GM18520 (cell line): ENCODE measurements at regions not wholly inside any gene's neighbourhood (a gene's known extent, or its start where the extent isn't known, plus 50 kb on each side); places are given as distances from the start of the nearest gene placed in this dataset.

Experiments used
- ATAC-seq: cut with Tn5 transposase; IDR thresholded peaks from one replicate; pipeline ENCODE4 v1.9.1; 2021; ENCODE audit not compliant: unreplicated experiment

- no peak for ATAC-seq
These were observed 678.8 kb downstream of the INHBA start for GRCh38 chr7:41024126-41024525.

- ATAC-seq = no peak
These were observed 682.8 kb downstream of the INHBA start for GRCh38 chr7:41020056-41020455.

- no peak for ATAC-seq
These were observed 689.8 kb downstream of the INHBA start for GRCh38 chr7:41013117-41013516.

GRCh38 chr7:41012041-41012440 is 690.8 kb downstream of the INHBA start:
- ATAC-seq = no peak

GRCh38 chr7:41010967-41011366 is 691.9 kb downstream of the INHBA start:
- no peak for ATAC-seq

- ATAC-seq = no peak
These were observed 692.5 kb downstream of the INHBA start for GRCh38 chr7:41010418-41010817.

GRCh38 chr7:41007811-41008210 is 695.1 kb downstream of the INHBA start:
- no peak for ATAC-seq

GRCh38 chr7:41007351-41007751 is 695.5 kb downstream of the INHBA start:
- no peak for ATAC-seq

- no peak for ATAC-seq
These were observed 696.4 kb downstream of the INHBA start for GRCh38 chr7:41006306-41006995.

GRCh38 chr7:41005374-41005901 is 697.5 kb downstream of the INHBA start:
- no peak for ATAC-seq

- ATAC-seq = no peak
These were observed 698.9 kb downstream of the INHBA start for GRCh38 chr7:41003977-41004376.

GRCh38 chr7:41003611-41003940 is 699.3 kb downstream of the INHBA start:
- no peak for ATAC-seq

GRCh38 chr7:41002741-41003610 is 699.9 kb downstream of the INHBA start:
- ATAC-seq = peak; percentile 46

GRCh38 chr7:41000042-41000441 is 702.8 kb downstream of the INHBA start:
- no peak for ATAC-seq

- no peak for ATAC-seq
These were observed 706.6 kb downstream of the INHBA start for GRCh38 chr7:40996233-40996677.

- no peak for ATAC-seq
These were observed 712.0 kb downstream of the INHBA start for GRCh38 chr7:40990841-40991240.

GRCh38 chr7:40987571-40987970 is 715.3 kb downstream of the INHBA start:
- no peak for ATAC-seq

- ATAC-seq = no peak
These were observed 716.5 kb downstream of the INHBA start for GRCh38 chr7:40986351-40986873.

- no peak for ATAC-seq
These were observed 719.8 kb downstream of the INHBA start for GRCh38 chr7:40983111-40983510.

GRCh38 chr7:40979296-40979695 is 723.6 kb downstream of the INHBA start:
- no peak for ATAC-seq

- ATAC-seq = no peak
These were observed 724.8 kb downstream of the INHBA start for GRCh38 chr7:40978047-40978446.

- no peak for ATAC-seq
These were observed 725.4 kb downstream of the INHBA start for GRCh38 chr7:40977533-40977932.
